DOHH2 (cell line): ENCODE measurements at regions not wholly inside any gene's neighbourhood (a gene's known extent, or its start where the extent isn't known, plus 50 kb on each side); places are given as distances from the start of the nearest gene placed in this dataset.

Experiments used
- H3F3A ChIP-seq: fragments of 200-600 bp; sonication (generic), shearing (Covaris generic); 2 replicates; pipeline ENCODE4 v1.6.0; 2016; ENCODE audit warnings: antibody characterized with exemption, mild to moderate bottlenecking; ENCODE audit not compliant: control insufficient read depth, insufficient read depth
- H3K27ac ChIP-seq: fragments of 200-600 bp; sonication (generic); 2 replicates; pipeline ENCODE4 v1.5.1; 2014; ENCODE audit warnings: low read depth, mild to moderate bottlenecking, low read length, moderate library complexity
- H3K27me3 ChIP-seq: fragments of 200-600 bp; sonication (generic); 2 replicates; pipeline ENCODE4 v1.6.1; 2014; ENCODE audit warnings: mild to moderate bottlenecking, low read length, mixed read lengths; ENCODE audit not compliant: control insufficient read depth
- H3K36me3 ChIP-seq: fragments of 200-600 bp; sonication (generic); 2 replicates; pipeline ENCODE4 v1.6.1; 2014; ENCODE audit warnings: mild to moderate bottlenecking, low read length, moderate library complexity, mixed read lengths; ENCODE audit not compliant: control insufficient read depth
- H3K4me1 ChIP-seq: fragments of 200-600 bp; sonication (generic); 2 replicates; pipeline ENCODE4 v1.6.1; 2014; ENCODE audit warnings: mild to moderate bottlenecking, low read length, mixed read lengths; ENCODE audit not compliant: control insufficient read depth
- H3K4me2 ChIP-seq: fragments of 200-600 bp; sonication (generic); 2 replicates; pipeline ENCODE4 v1.6.0; 2014; ENCODE audit warnings: mild to moderate bottlenecking, low read length, moderate library complexity
- H3K4me3 ChIP-seq: fragments of 200-600 bp; sonication (generic); 2 replicates; pipeline ENCODE4 v1.5.1; 2014; ENCODE audit warnings: mild to moderate bottlenecking, low read length, mixed read lengths
- H3K79me2 ChIP-seq: fragments of 200-600 bp; sonication (generic); 2 replicates; pipeline ENCODE4 v1.6.1; 2014; ENCODE audit warnings: mild to moderate bottlenecking, low read length, mixed read lengths; ENCODE audit not compliant: control insufficient read depth
- H3K9me2 ChIP-seq: fragments of 200-600 bp; sonication (generic); replicated peaks from 2 replicates; pipeline ENCODE4 v1.6.1; 2014; ENCODE audit warnings: mild to moderate bottlenecking, low read length, mixed read lengths; ENCODE audit not compliant: control insufficient read depth
- H3K9me3 ChIP-seq: fragments of 200-600 bp; sonication (generic); 2 replicates; pipeline ENCODE4 v1.6.1; 2014; ENCODE audit warnings: antibody characterized with exemption, low read length, mixed read lengths; ENCODE audit not compliant: control insufficient read depth, insufficient read depth
- H4K20me1 ChIP-seq: fragments of 200-600 bp; sonication (generic); 2 replicates; pipeline ENCODE4 v1.6.0; 2014; ENCODE audit warnings: low read depth, mild to moderate bottlenecking, antibody characterized with exemption, low read length, moderate library complexity; ENCODE audit not compliant: control insufficient read depth, insufficient read depth
- CTCF ChIP-seq: fragments of 200-600 bp; sonication (generic); IDR thresholded peaks from one replicate; pipeline ENCODE4 v1.5.1; 2014; ENCODE audit warnings: antibody characterized with exemption, mild to moderate bottlenecking, low read depth, low read length; ENCODE audit not compliant: poor library complexity, severe bottlenecking
- EZH2phosphoT487 ChIP-seq: fragments of 200-600 bp; sonication (generic); IDR thresholded peaks from 2 replicates; pipeline ENCODE4 v1.6.1; 2017; ENCODE audit warnings: borderline replicate concordance, mild to moderate bottlenecking, antibody characterized with exemption, low read length, moderate library complexity, mixed read lengths

- Histone ChIP-seq H3K9me2 (no peaks in the 10 kb centered on the region), H4K20me1 (no peaks in the 10 kb centered on the region), H3F3A (no peaks in the 10 kb centered on the region), H3K4me3 (no peak overlapping the region), H3K27me3 (no peaks in the 10 kb centered on the region), H3K4me2 (no peak overlapping the region), H3K79me2 (no peaks in the 10 kb centered on the region), H3K27ac (no peak overlapping the region), H3K9me3 (no peaks in the 10 kb centered on the region), H3K36me3 (no peaks in the 10 kb centered on the region), H3K4me1 (no peaks in the 10 kb centered on the region)
- TF ChIP-seq EZH2phosphoT487 (no peak), CTCF (no peak)
Observed at GRCh38 chrX:55142206-55142918, 53.5 kb downstream of the PAGE2 start.

- Histone ChIP-seq H3K9me3 (no peaks in the 10 kb centered on the region), H3K9me2 (no peaks in the 10 kb centered on the region), H3K27ac (no peak overlapping the region), H3K4me2 (no peak overlapping the region), H3K36me3 (no peaks in the 10 kb centered on the region), H3K4me3 (no peak overlapping the region), H4K20me1 (no peaks in the 10 kb centered on the region), H3K4me1 (no peaks in the 10 kb centered on the region), H3F3A (no peaks in the 10 kb centered on the region), H3K27me3 (no peaks in the 10 kb centered on the region), H3K79me2 (no peaks in the 10 kb centered on the region)
- TF ChIP-seq CTCF: no peak
- no peak for TF ChIP-seq EZH2phosphoT487
Observed at GRCh38 chrX:55142919-55143310, 54.1 kb downstream of the PAGE2 start.

- Histone ChIP-seq H3K27ac (no peak overlapping the region), H3K4me3 (no peak overlapping the region), H3K4me2 (no peak overlapping the region)
Observed at GRCh38 chrX:55143621-55144020, 54.8 kb downstream of the PAGE2 start.

More at GRCh38 chrX:55143621-55144020, 54.8 kb downstream of the PAGE2 start:
- Histone ChIP-seq H4K20me1 (no peaks in the 10 kb centered on the region), H3K4me1 (no peaks in the 10 kb centered on the region), H3K36me3 (no peaks in the 10 kb centered on the region), H3K79me2 (no peaks in the 10 kb centered on the region), H3K27me3 (no peaks in the 10 kb centered on the region), H3K9me3 (no peaks in the 10 kb centered on the region), H3F3A (no peaks in the 10 kb centered on the region), H3K9me2 (no peaks in the 10 kb centered on the region)
- TF ChIP-seq CTCF (no peak), EZH2phosphoT487 (no peak)
